Esophagus squamous epithelium (tissue), 5 donors: ENCODE measurements at regions not wholly inside any gene's neighbourhood (a gene's known extent, or its start where the extent isn't known, plus 50 kb on each side); places are given as distances from the start of the nearest gene placed in this dataset.
"Not testable (repeated sequence)": the region's sequence is repeated elsewhere in the genome, so short reads cannot be mapped to it uniquely, and the experiment has no call there.

ENCODE experiments used
- DNase-seq: peaks from one replicate; lab custom pipeline; 2025; lab: John Stamatoyannopoulos, UW
- H3K27ac ChIP-seq, 4 donors: fragments of 200-600 bp; sonication (generic); one replicate each; pipeline ENCODE4 v1.5.1; 2016 to 2019; ENCODE audit warnings: mild to moderate bottlenecking in 1 of 4
- H3K27me3 ChIP-seq, 4 donors: fragments of 200-600 bp; sonication (generic); 1 replicate in 3 of 4; 2 replicates in 1 of 4; pipeline versions ENCODE4 v1.5.1 to v1.6.0; 2017 to 2021; ENCODE audit warnings: antibody characterized with exemption in 1 of 4
- H3K36me3 ChIP-seq, 3 donors: fragments of 200-600 bp; sonication (generic); one replicate each; pipeline ENCODE4 v1.5.1; 2016 to 2019
- H3K4me1 ChIP-seq, 3 donors: fragments of 200-600 bp; sonication (generic); one replicate each; pipeline ENCODE4 v1.5.1; 2017 to 2019
- H3K4me3 ChIP-seq, 4 donors: fragments of 200-600 bp; sonication (generic); 1 replicate in 3 of 4; 2 replicates in 1 of 4; pipeline ENCODE4 v1.5.1; 2016 to 2019; ENCODE audit warnings: mild to moderate bottlenecking in 2 of 4, moderate library complexity in 1 of 4
- H3K9me3 ChIP-seq, 3 donors: fragments of 200-600 bp; sonication (generic); one replicate each; pipeline ENCODE4 v1.5.1; 2016 to 2019
- CTCF ChIP-seq, 6 experiments: fragments of 450-650 bp in 4 of 6; fragments of 200-600 bp in 2 of 6; sonication (generic) in 2 of 6; IDR thresholded peaks; one replicate each; pipeline ENCODE4 v1.5.1; 2016 to 2019; ENCODE audit warnings: antibody characterized with exemption in 6 of 6, mild to moderate bottlenecking in 4 of 6, moderate library complexity in 4 of 6
- POLR2A ChIP-seq, 4 donors: fragments of 450-650 bp; IDR thresholded peaks; one replicate each; pipeline ENCODE4 v1.6.1; 2017; ENCODE audit warnings: antibody characterized with exemption in 4 of 4, mild to moderate bottlenecking in 4 of 4, moderate library complexity in 3 of 4
- WGBS, 2 donors: methylation state at CpG; one replicate each; pipeline ENCODE4 v1.1.5; 2018; 5-methylcytosine and 5-hydroxymethylcytosine counted together
- intact Hi-C: fragments of 100-400 bp; cut with DNase I; formaldehyde crosslinking; loops from one replicate; pipeline ENCODE4 v1.15.0; 2022
- donor health status: DM: yes; HTN: yes; CAD: no.

GRCh38 chr9:115413304-115413703 lies 295.3 kb upstream of the TNC start:
- Histone ChIP-seq H3K27me3 (no peaks in the 10 kb centered on the region), H3K27ac (no peak overlapping the region), H3K4me3 (no peak overlapping the region), H3K4me1 (no peaks in the 10 kb centered on the region), H3K9me3 (no peaks in the 10 kb centered on the region), H3K36me3 (no peaks in the 10 kb centered on the region)
- intact Hi-C loops, result no loop called here
- no peak for DNase-seq
- TF ChIP-seq CTCF (IDR thresholded peaks at IDR 0.05), result no peak

GRCh38 chr9:115413766-115414382 lies 295.9 kb upstream of the TNC start:
- Histone ChIP-seq H3K4me1 (no peaks in the 10 kb centered on the region), H3K27ac (no peak overlapping the region), H3K4me3 (no peak overlapping the region), H3K27me3 (no peaks in the 10 kb centered on the region), H3K9me3 (no peaks in the 10 kb centered on the region), H3K36me3 (no peaks in the 10 kb centered on the region)
- WGBS, 2 donors, result 73 to 82% methylated on average over 1 of the region's 1 CpG
- TF ChIP-seq CTCF (IDR thresholded peaks at IDR 0.05), result no peak
- TF ChIP-seq POLR2A (IDR thresholded peaks at IDR 0.05), result no peak
- intact Hi-C loops, result no loop called here
- no peak for DNase-seq

- intact Hi-C loops, result no loop called here
- Histone ChIP-seq H3K4me3 (no peak overlapping the region), H3K4me1 (no peaks in the 10 kb centered on the region), H3K36me3 (no peaks in the 10 kb centered on the region), H3K27me3 (no peaks in the 10 kb centered on the region), H3K27ac (no peak overlapping the region), H3K9me3 (no peaks in the 10 kb centered on the region)
- no peak for DNase-seq
- WGBS, 2 donors, result 82 to 100% methylated on average over 1 of the region's 1 CpG
- no peak for TF ChIP-seq CTCF (IDR thresholded peaks at IDR 0.05)
- TF ChIP-seq POLR2A (IDR thresholded peaks at IDR 0.05), result no peak
These were observed 296.6 kb upstream of the TNC start for GRCh38 chr9:115414561-115414960.

- Histone ChIP-seq H3K4me1 (no peaks in the 10 kb centered on the region), H3K27ac (peak overlapping the region in 1 of 4 donors; percentile 2), H3K27me3 (no peaks in the 10 kb centered on the region), H3K9me3 (no peaks in the 10 kb centered on the region), H3K4me3 (no peak overlapping the region), H3K36me3 (no peaks in the 10 kb centered on the region)
- DNase-seq, result no peak
- 38 to 57% methylated on average over 3 of the region's 3 CpGs for WGBS, 2 donors
- no peak for TF ChIP-seq CTCF (IDR thresholded peaks at IDR 0.05)
- no peak for TF ChIP-seq POLR2A (IDR thresholded peaks at IDR 0.05)
- intact Hi-C loops, result no loop called here
These were observed 297.5 kb upstream of the TNC start for GRCh38 chr9:115415450-115415849.

- Histone ChIP-seq H3K27me3 (no peaks in the 10 kb centered on the region), H3K27ac (no peak overlapping the region), H3K9me3 (no peaks in the 10 kb centered on the region), H3K4me3 (no peak overlapping the region), H3K4me1 (no peaks in the 10 kb centered on the region), H3K36me3 (no peaks in the 10 kb centered on the region)
- TF ChIP-seq CTCF (IDR thresholded peaks at IDR 0.05), result no peak
- TF ChIP-seq POLR2A (IDR thresholded peaks at IDR 0.05), result no peak
- no peak for DNase-seq
- intact Hi-C loops, result no loop called here
- WGBS, 2 donors, result 90 to 94% methylated on average over 2 of the region's 2 CpGs
These were observed 298.3 kb upstream of the TNC start for GRCh38 chr9:115416299-115416698.

GRCh38 chr9:115418181-115418580 lies 300.2 kb upstream of the TNC start:
- 86 to 100% methylated on average over 1 of the region's 1 CpG for WGBS, 2 donors
- H3K9me3 ChIP-seq, intact Hi-C loops, DNase-seq, H3K4me1 ChIP-seq, H3K36me3 ChIP-seq, H3K27me3 ChIP-seq, H3K4me3 ChIP-seq, H3K27ac ChIP-seq: not testable (repeated sequence)
